HG03521 (cell line): ENCODE measurements at regions not wholly inside any gene's neighbourhood (a gene's known extent, or its start where the extent isn't known, plus 50 kb on each side); places are given as distances from the start of the nearest gene placed in this dataset.

Experiments
- ATAC-seq: cut with Tn5 transposase; IDR thresholded peaks from one replicate; pipeline ENCODE4 v1.9.1; 2021; ENCODE audit warnings: mild to moderate bottlenecking, moderate library complexity; ENCODE audit not compliant: unreplicated experiment

DNA sequence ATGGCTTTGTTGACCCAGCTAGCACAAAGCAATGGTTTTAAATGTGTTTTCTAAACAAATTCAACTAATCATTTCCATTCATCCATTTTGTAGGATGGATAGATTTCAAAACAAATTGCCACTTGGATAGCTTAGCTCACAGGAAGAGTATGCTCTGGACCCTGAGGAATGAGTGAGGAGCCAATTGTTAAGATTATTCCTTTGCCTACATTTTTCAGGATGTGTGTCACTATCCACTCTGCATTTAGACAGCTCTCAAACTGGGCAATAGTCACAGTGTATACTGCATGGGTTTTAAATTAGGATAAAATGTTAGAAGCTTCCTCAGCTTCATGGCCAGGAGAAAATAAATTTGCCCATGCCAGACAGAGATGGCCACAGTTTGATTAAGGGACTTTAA is 605.6 kb upstream of the TEX47 start:
- no peak for ATAC-seq

DNA sequence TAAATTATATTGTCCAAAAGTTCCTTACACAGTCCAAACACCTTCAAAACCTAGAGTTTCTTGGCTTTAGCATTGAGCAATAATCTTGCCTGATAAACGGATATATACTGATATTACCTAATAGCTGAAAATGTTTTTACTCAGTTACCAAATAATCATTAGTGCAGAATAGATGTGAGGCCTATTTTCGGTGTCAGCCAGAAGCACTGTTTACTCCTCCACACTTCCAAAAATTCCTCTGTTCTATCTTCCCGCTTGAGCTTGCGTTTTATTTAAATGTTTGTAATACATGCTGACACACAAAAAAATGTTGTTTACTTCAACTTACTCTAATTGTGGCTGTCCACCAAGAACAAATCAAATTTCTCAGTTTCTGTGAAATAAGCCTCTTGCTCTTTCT is 606.2 kb upstream of the TEX47 start:
- ATAC-seq: no peak

GRCh38 chr7:89451911-89452310 is 656.4 kb upstream of the TEX47 start:
- ATAC-seq: no peak

DNA sequence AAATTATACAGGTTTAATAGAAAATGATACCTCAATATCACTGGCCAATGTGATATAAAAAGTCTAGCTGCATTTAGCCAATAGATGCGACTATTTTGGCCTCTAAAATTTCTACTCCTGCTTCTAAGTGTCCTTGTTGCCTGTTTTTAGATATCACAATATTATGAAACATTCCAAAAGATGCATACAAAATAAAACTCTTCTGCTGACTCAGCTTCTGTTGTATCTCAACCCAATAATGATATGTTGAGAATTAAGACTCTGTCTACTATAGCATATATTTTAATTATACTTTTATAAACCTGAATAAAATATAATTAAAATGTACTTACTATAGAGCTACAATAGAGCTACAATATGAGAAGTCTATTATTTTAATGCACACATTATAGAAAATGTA is 661.0 kb upstream of the TEX47 start:
- no peak for ATAC-seq

- no peak for ATAC-seq
These were observed 662.6 kb upstream of the TEX47 start for GRCh38 chr7:89458114-89458513.

- no peak for ATAC-seq
These were observed 678.9 kb upstream of the TEX47 start for GRCh38 chr7:89474456-89474855.

GRCh38 chr7:89477991-89478390 is 676.3 kb upstream of the STEAP1 start:
- no peak for ATAC-seq

GRCh38 chr7:89495704-89496103 is 658.6 kb upstream of the STEAP1 start:
- ATAC-seq: no peak

DNA sequence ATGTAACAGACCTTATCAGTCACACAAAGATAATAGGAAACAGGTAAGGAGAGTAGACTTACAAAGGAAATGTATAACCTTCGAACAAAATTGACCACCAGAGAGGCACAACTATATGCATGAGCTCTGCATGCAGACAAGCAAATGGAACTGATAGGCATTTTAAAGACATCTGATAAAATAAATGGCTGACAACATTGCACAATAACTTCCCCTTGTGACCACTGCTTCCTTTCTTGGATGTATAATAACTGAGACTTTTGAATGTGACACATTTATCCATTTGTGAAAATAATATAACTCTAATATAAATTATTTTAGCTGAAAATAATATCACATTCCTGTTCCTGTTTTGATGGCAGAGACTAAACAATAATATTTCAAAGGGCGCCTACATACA is 654.2 kb upstream of the STEAP1 start:
- ATAC-seq: no peak

DNA sequence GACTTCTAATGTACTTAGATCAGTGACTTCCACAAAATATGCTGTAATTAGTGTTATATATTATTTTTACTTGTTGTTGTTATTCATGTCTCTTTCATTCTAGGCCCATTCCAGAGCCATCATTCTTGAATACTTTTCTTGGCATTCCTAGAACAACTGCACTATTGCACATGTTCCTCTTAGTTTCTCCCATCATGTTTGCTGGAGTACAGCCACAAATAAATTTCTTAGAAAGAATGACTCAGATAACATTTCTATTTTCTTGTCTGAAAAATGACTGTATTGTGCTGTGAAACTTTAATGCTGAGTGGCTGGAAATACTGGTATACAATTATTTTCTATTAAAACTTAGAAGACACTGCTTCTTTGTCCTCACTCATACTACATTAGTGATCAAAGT is 651.0 kb upstream of the STEAP1 start:
- ATAC-seq: no peak

- no peak for ATAC-seq
These were observed 647.2 kb upstream of the STEAP1 start for GRCh38 chr7:89507034-89507433.

- ATAC-seq: no peak
These were observed 642.4 kb upstream of the STEAP1 start for GRCh38 chr7:89511900-89512299.

DNA sequence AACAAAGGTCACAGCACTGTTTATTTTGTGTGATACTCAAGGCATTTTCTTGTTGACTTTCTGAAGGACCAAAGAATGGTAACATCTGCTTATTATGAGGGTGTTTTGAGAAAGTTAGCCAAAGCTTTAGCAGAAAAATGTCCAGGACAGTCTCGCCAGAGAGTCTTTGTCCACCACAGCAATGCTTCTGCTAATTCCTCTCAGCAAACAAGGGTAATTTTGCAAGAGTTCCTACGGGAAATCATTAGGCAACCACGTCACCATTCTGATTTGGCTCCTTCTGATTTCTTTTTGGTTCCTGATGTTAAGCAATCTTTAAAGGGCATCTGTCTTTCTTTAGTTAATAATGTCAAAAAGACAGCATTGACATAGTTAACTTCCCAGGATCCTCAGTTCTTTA is 639.3 kb upstream of the STEAP1 start:
- ATAC-seq: no peak

GRCh38 chr7:89517815-89518214 is 636.5 kb upstream of the STEAP1 start:
- ATAC-seq: no peak

GRCh38 chr7:89549768-89550167 is 604.5 kb upstream of the STEAP1 start:
- no peak for ATAC-seq

GRCh38 chr7:89554209-89554608 is 600.1 kb upstream of the STEAP1 start:
- no peak for ATAC-seq

DNA sequence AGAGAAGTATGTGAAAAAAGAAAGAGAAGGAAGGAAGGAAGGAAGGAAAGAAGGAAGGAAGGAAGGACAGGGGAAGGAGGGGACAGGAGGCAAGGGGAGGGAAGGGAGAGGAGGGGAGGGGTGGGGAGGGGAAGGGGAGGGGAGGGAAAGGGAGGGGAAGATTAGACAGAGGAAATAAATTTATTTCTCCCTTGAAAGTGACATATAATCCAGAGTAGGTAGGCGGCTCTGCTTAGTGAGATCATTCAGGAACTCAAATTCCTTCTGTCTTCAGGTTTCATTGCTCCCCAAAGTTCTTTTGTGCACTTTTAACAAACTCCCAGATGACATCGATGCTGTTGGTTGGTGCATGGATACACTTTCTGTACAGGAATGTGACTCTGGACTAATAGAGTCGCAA is 594.7 kb upstream of the STEAP1 start:
- ATAC-seq: no peak

GRCh38 chr7:89563597-89563996 is 590.7 kb upstream of the STEAP1 start:
- ATAC-seq: no peak

GRCh38 chr7:89584896-89585295 is 569.4 kb upstream of the STEAP1 start:
- no peak for ATAC-seq

DNA sequence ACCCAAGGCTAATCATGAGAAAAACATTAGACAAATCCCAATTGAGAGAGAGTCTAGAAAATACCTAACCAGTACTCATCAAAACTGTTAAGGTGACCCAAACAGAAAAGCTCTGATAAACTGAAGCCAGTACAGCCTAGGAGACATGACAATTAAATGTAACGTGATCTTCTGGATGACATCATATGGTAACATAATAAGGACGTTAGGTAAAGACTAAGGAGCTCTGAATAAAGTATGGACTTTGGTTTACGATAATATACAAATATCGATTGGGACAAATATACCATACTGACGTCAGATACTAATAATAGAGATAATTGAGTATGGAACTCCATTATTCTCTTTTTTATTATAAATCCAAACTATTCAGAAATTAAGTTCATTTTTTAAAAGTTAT is 561.1 kb upstream of the STEAP1 start:
- ATAC-seq: no peak

DNA sequence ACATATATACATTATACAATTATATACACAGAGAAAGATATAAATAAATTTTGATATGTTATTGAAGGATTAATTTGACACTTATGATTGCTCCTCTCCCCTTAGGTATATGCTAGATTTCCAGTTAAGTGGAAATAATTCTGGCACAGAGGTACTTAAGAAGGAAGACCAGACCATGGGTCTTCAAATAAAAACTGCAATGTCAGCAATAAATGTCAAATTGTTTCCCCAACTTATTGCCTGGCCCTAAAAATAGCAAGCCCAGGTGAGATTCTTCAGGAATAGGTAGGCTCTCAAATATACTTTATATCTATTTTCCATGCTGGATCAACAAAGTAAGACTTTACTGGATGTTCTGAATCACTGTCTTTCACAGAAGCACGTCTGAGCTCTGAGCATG is 551.3 kb upstream of the STEAP1 start:
- ATAC-seq: no peak

GRCh38 chr7:89605362-89605761 is 548.9 kb upstream of the STEAP1 start:
- no peak for ATAC-seq

DNA sequence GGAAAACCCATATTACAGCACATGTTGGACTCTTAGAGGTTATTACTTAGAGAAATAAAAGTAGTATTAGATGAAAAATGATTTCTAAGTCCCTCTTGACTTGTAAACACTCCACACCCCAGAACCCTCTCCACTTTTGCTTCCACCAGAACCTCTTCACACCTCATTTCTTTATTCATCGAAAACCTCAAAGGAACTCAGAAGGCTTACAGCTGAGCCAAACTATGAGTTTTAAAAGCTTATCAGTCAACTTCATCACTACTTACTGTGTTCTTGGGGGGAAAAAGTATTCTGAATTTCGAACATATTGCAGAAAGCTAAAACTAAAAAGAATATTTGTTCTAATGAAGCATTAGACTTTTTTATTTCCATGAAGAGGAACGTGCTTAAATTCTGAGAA is 547.8 kb upstream of the STEAP1 start:
- no peak for ATAC-seq

- ATAC-seq: no peak
These were observed 546.5 kb upstream of the STEAP1 start for GRCh38 chr7:89607792-89608191.
